Lung (tissue), 11 donors: ENCODE measurements at regions not wholly inside any gene's neighbourhood (a gene's known extent, or its start where the extent isn't known, plus 50 kb on each side); places are given as distances from the start of the nearest gene placed in this dataset.

Source experiments
- ATAC-seq: fragments of 200-7000 bp; cut with Tn5 transposase; one replicate; pipeline ENCODE4 v1.9.1; 2020; ENCODE audit warnings: moderate number of reproducible peaks; ENCODE audit not compliant: insufficient read depth, low FRiP score
- DNase-seq, 3 donors: peaks; one replicate each; pipeline ENCODE4 v3.0.0-alpha.2; 2013 to 2017
- H3K27ac ChIP-seq, 2 donors: one replicate each; pipeline ENCODE4 v1.5.1; 2013; ENCODE audit warnings: mild to moderate bottlenecking in 2 of 2, moderate library complexity in 2 of 2, control low read depth in 1 of 2, inconsistent platforms in 1 of 2, low read depth in 1 of 2, low read length in 1 of 2
- H3K27me3 ChIP-seq, 3 donors: one replicate each; pipeline ENCODE4 v1.5.1; 2013; ENCODE audit warnings: low read length in 2 of 3; ENCODE audit not compliant: control insufficient read depth in 3 of 3, insufficient read depth in 3 of 3
- H3K36me3 ChIP-seq, 4 donors: one replicate each; pipeline ENCODE4 v1.5.1; 2013; ENCODE audit warnings: low read length in 4 of 4, mild to moderate bottlenecking in 1 of 4, moderate library complexity in 1 of 4; ENCODE audit not compliant: control insufficient read depth in 4 of 4, insufficient read depth in 4 of 4
- H3K4me1 ChIP-seq, 5 donors: one replicate each; pipeline ENCODE4 v1.5.1; 2013; ENCODE audit warnings: low read length in 5 of 5, mild to moderate bottlenecking in 2 of 5, moderate library complexity in 1 of 5; ENCODE audit not compliant: control insufficient read depth in 5 of 5, insufficient read depth in 5 of 5
- H3K4me3 ChIP-seq: one replicate; pipeline ENCODE4 v1.5.1; 2013; ENCODE audit warnings: mild to moderate bottlenecking, control low read depth, moderate library complexity
- H3K9ac ChIP-seq, 2 donors: one replicate each; pipeline ENCODE4 v1.5.1; 2013; ENCODE audit warnings: low read length in 2 of 2, control low read depth in 1 of 2; ENCODE audit not compliant: insufficient read depth in 1 of 2
- H3K9me3 ChIP-seq, 4 donors: one replicate each; pipeline ENCODE4 v1.5.1; 2013; ENCODE audit warnings: low read length in 3 of 4, mild to moderate bottlenecking in 1 of 4, moderate library complexity in 1 of 4; ENCODE audit not compliant: control insufficient read depth in 4 of 4, insufficient read depth in 3 of 4
- WGBS, 2 donors: extraction: QIAGEN DNeasy Blood & Tissue Kit; methylation state at CpG; one replicate each; pipeline ENCODE4 v1.1.7; 2013; 5-methylcytosine and 5-hydroxymethylcytosine counted together
- TF ChIP-seq, protein P1 (sequence below): IDR thresholded peaks from 2 replicates; pipeline ENCODE4 v1.5.1; 2012; ENCODE audit warnings: mild to moderate bottlenecking; ENCODE audit errors: control extremely low read depth, extremely low read depth
- donor health status: control.
- donor health status: control.
- donor health status: Bipolar disorder and iron deficiency.
- donor health status: healthy.
- donor health status: DM: yes; HTN: yes; CAD: no.

DNA sequence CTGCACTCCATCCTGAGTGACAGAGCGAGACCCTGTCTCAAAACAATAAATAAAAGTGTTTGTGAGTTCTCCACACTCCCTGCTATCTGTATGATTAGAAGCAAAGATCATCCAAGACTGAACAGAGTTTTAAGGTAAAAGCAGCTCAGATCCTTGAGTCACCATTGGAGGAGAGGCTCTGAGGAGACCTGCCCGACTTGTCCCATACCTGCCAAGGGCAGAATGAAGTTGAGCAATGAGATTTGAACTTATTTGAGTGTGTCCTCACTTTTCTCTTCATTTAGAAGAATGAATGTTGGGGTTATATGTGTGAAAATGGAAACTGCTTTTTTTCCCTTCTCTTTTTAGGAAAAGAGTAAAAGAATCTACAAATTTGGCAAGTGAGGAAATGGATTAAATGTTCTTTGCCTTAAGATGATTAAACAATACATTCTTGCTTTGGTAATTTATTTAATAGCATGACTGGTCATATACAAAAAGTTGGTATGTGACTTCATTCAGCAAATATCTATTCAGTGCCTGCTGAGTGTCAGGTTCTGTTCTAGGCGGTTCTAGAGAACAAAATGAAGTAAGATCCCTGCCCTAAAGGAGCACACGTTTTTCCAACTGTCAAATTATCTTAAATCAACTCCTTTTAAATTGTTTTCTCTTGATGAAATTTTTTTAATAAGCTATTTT, 195.7 kb downstream of the ALDH8A1 start:
- Histone ChIP-seq H3K27me3 (no peaks in the 10 kb centered on the region), H3K36me3 (no peaks in the 10 kb centered on the region), H3K27ac (no peak overlapping the region), H3K4me3 (no peak overlapping the region), H3K9me3 (no peaks in the 10 kb centered on the region), H3K4me1 (peaks cover 0 to 1% (median 0%) of the 10 kb centered on the region in 5 donors), H3K9ac (no peak overlapping the region)
- no peak for DNase-seq
- no peak for ATAC-seq
- WGBS, 2 donors, result 82 to 92% methylated on average over 4 of the region's 4 CpGs
- TF ChIP-seq, protein P1, sequence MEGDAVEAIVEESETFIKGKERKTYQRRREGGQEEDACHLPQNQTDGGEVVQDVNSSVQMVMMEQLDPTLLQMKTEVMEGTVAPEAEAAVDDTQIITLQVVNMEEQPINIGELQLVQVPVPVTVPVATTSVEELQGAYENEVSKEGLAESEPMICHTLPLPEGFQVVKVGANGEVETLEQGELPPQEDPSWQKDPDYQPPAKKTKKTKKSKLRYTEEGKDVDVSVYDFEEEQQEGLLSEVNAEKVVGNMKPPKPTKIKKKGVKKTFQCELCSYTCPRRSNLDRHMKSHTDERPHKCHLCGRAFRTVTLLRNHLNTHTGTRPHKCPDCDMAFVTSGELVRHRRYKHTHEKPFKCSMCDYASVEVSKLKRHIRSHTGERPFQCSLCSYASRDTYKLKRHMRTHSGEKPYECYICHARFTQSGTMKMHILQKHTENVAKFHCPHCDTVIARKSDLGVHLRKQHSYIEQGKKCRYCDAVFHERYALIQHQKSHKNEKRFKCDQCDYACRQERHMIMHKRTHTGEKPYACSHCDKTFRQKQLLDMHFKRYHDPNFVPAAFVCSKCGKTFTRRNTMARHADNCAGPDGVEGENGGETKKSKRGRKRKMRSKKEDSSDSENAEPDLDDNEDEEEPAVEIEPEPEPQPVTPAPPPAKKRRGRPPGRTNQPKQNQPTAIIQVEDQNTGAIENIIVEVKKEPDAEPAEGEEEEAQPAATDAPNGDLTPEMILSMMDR, result no peak

DNA sequence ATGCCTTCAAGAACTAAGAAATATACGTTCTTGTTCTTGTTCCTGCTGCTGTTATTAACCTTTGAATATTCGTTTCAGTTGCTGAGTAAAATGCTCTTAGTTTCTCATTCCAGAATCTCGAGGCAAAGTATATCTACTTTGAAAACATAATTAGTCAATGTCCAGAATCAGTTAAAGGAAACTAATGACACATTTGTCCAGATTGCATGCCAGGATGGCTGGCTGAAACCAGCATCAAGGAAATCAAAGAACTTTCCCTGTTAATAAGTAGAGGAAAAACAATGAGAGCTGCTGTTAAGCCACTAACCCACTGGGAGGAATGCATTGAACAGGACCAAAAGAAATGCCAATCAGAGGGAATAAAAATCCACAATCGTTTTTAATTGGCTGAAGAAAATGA, 196.9 kb downstream of the ALDH8A1 start:
- Histone ChIP-seq H3K27ac (no peak overlapping the region), H3K36me3 (no peaks in the 10 kb centered on the region), H3K9ac (no peak overlapping the region), H3K4me3 (no peak overlapping the region), H3K4me1 (no peaks in the 10 kb centered on the region), H3K27me3 (no peaks in the 10 kb centered on the region), H3K9me3 (no peaks in the 10 kb centered on the region)
- WGBS, 2 donors, result 38 to 61% methylated on average over 4 of the region's 4 CpGs
- TF ChIP-seq, protein P1, result no peak
- no peak for ATAC-seq
- peak in 2 of 3 donors; percentile 12 to 22 for DNase-seq

DNA sequence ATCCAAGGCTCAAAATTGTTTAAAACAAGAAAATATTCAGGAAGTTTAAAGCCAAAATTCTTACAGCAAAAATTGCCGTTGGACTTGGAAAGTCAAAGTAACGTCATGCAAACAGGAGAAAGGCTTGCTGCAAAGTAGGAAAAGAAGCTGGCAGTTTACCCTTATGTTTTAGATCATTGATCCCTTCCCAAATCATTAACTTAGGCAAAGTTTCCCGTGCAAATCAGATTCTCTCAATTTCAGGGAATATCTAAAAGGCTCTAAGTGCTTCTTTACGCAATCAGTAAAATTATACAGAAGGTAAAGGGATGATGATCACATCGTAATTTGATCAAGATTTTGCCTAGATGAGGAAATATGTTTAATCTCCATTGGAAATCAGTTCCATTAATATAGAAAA, 197.5 kb downstream of the ALDH8A1 start:
- no peaks in the 10 kb centered on the region for H3K27me3 ChIP-seq
- DNase-seq (no peak), ATAC-seq (no peak)
- WGBS, 2 donors, result 75 to 86% methylated on average over 5 of the region's 5 CpGs
- H3K36me3 ChIP-seq, result no peaks in the 10 kb centered on the region
- no peak overlapping the region for H3K9ac ChIP-seq
- H3K4me1 ChIP-seq, result no peaks in the 10 kb centered on the region
- H3K4me3 ChIP-seq, result no peak overlapping the region
- no peak overlapping the region for H3K27ac ChIP-seq
- TF ChIP-seq, protein P1, result no peak
- H3K9me3 ChIP-seq, result no peaks in the 10 kb centered on the region

DNA sequence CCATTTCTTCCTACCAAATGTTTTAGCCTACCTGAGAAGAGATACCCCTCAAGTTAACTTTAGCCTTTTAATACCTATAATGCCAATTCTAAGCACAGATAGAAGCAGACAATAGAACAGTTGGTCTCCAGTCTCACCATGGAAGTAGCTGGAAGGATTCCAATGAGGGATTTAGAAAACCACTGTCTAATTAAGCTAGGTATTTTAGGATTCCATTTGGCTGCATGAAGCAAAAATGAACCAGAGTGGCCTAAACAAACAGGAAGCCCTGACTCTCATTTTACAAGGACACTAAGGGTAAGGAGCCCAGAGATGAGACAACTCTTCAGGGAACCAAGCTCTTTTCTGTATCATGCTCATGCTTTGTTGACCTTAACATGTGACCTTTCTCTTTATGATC, 199.2 kb downstream of the ALDH8A1 start:
- Histone ChIP-seq H3K27ac (no peak overlapping the region), H3K36me3 (no peaks in the 10 kb centered on the region), H3K9ac (no peak overlapping the region), H3K4me3 (no peak overlapping the region), H3K4me1 (no peaks in the 10 kb centered on the region), H3K9me3 (no peaks in the 10 kb centered on the region), H3K27me3 (no peaks in the 10 kb centered on the region)
- ATAC-seq (no peak), DNase-seq (no peak)
- TF ChIP-seq, protein P1, result no peak
